IMR-90 (cell line): ENCODE measurements at regions not wholly inside any gene's neighbourhood (a gene's known extent, or its start where the extent isn't known, plus 50 kb on each side); places are given as distances from the start of the nearest gene placed in this dataset.

ENCODE experiments used
- ATAC-seq: fragments of 200-7000 bp; cut with Tn5 transposase; 2 replicates; pipeline ENCODE4 v1.9.1; 2020; ENCODE audit warnings: low read depth, mild to moderate bottlenecking, moderate library complexity
- BruUV-seq: library from RNA; stranded (reverse); fragments of 400-500 nt; replicated peaks from 2 replicates; lab custom pipeline; 2021; lab: Mats Ljungman, UMichigan
- CTCF ChIA-PET: fragments of 300-600 bp; formaldehyde crosslinking; extraction: SDS; loops from one replicate; lab custom pipeline; 2021; ENCODE audit warnings: antibody characterized with exemption; lab: Yijun Ruan, JAX
- POLR2A ChIA-PET: fragments of 300-600 bp; sonication (Branson Sonifier 250); formaldehyde crosslinking; loops from one replicate; lab custom pipeline; 2022; ENCODE audit warnings: antibody characterized with exemption; ENCODE audit not compliant: unreplicated experiment; lab: Charles Lee
- DNase-seq: peaks from one replicate; pipeline ENCODE4 v3.0.0; 2013
- H2AFZ ChIP-seq: replicated peaks from 2 replicates; pipeline ENCODE3; 2013; ENCODE audit warnings: low read length, mild to moderate bottlenecking; ENCODE audit not compliant: poor library complexity
- H2AK5ac ChIP-seq: 2 replicates; pipeline ENCODE4 v1.6.1; 2013; ENCODE audit warnings: low read depth, low read length, inconsistent platforms
- H2AK9ac ChIP-seq: replicated peaks from 2 replicates; pipeline ENCODE3; 2013; ENCODE audit warnings: mild to moderate bottlenecking, low read depth, low read length, moderate library complexity; ENCODE audit not compliant: poor library complexity
- H2BK120ac ChIP-seq: 2 replicates; pipeline ENCODE4 v1.6.1; 2013; ENCODE audit warnings: low read depth, low read length, inconsistent platforms
- H2BK15ac ChIP-seq: 3 replicates; pipeline ENCODE4 v1.6.1; 2013; ENCODE audit warnings: low read depth, low read length, inconsistent platforms
- H2BK20ac ChIP-seq: 2 replicates; pipeline ENCODE4 v1.6.1; 2013; ENCODE audit warnings: low read depth, mild to moderate bottlenecking, inconsistent platforms, low read length, moderate library complexity
- H2BK5ac ChIP-seq: 2 replicates; pipeline ENCODE4 v1.6.1; 2013; ENCODE audit warnings: mild to moderate bottlenecking, low read depth, low read length, inconsistent platforms; ENCODE audit not compliant: poor library complexity, severe bottlenecking
- H3K14ac ChIP-seq: replicated peaks from 2 replicates; pipeline ENCODE4 v1.6.1; 2013; ENCODE audit warnings: low read depth, low read length, inconsistent platforms
- H3K18ac ChIP-seq: 2 replicates; pipeline ENCODE4 v1.6.1; 2013; ENCODE audit warnings: low read depth, low read length, control low read depth
- H3K23ac ChIP-seq: 2 replicates; pipeline ENCODE4 v1.6.1; 2013; ENCODE audit warnings: low read depth, low read length, inconsistent platforms
- H3K27ac ChIP-seq: 2 replicates; pipeline ENCODE4 v1.5.1; 2013; ENCODE audit warnings: mild to moderate bottlenecking, control low read depth, low read length; ENCODE audit not compliant: insufficient read depth
- H3K27me3 ChIP-seq: 2 replicates; pipeline ENCODE4 v1.6.1; 2013; ENCODE audit warnings: low read length; ENCODE audit not compliant: control insufficient read depth, insufficient read depth
- H3K36me3 ChIP-seq: 2 replicates; pipeline ENCODE4 v1.6.1; 2013; ENCODE audit warnings: low read length, mixed read lengths; ENCODE audit not compliant: control insufficient read depth, insufficient read depth
- H3K4ac ChIP-seq: 2 replicates; pipeline ENCODE4 v1.6.1; 2013; ENCODE audit warnings: low read depth, low read length, inconsistent platforms
- H3K4me1 ChIP-seq: 2 replicates; pipeline ENCODE4 v1.6.1; 2013; ENCODE audit warnings: low read length, mixed read lengths; ENCODE audit not compliant: control insufficient read depth, insufficient read depth
- H3K4me2 ChIP-seq: 2 replicates; pipeline ENCODE4 v1.6.1; 2013; ENCODE audit warnings: low read depth, mild to moderate bottlenecking, control low read depth, low read length, moderate library complexity
- H3K4me3 ChIP-seq: 2 replicates; pipeline ENCODE4 v1.5.1; 2013; ENCODE audit warnings: low read depth, mild to moderate bottlenecking, control low read depth, low read length, moderate library complexity; ENCODE audit not compliant: insufficient read depth
- H3K56ac ChIP-seq: 2 replicates; pipeline ENCODE4 v1.6.1; 2013; ENCODE audit warnings: low read length, inconsistent platforms; ENCODE audit not compliant: insufficient read depth; ENCODE audit errors: extremely low read depth
- H3K79me1 ChIP-seq, 2 experiments: 2 replicates each; pipeline ENCODE4 v1.6.1; 2013; ENCODE audit warnings: low read length in 2 of 2, inconsistent platforms in 1 of 2, low read depth in 1 of 2
- H3K9ac ChIP-seq: 2 replicates; pipeline ENCODE4 v1.6.1; 2013; ENCODE audit warnings: low read depth, low read length, control low read depth
- H3K9me1 ChIP-seq: 2 replicates; pipeline ENCODE4 v1.6.1; 2013; ENCODE audit warnings: low read length, inconsistent platforms; ENCODE audit not compliant: insufficient read depth
- H3K9me3 ChIP-seq: 2 replicates; pipeline ENCODE4 v1.6.1; 2013; ENCODE audit warnings: low read length; ENCODE audit not compliant: control insufficient read depth, insufficient read depth
- H4K20me1 ChIP-seq: 2 replicates; pipeline ENCODE4 v1.6.1; 2013; ENCODE audit warnings: low read length, inconsistent platforms; ENCODE audit not compliant: insufficient read depth
- H4K5ac ChIP-seq: 2 replicates; pipeline ENCODE4 v1.6.1; 2013; ENCODE audit warnings: mild to moderate bottlenecking, low read depth, low read length, control low read depth
- H4K8ac ChIP-seq, 2 experiments: 2 replicates each; pipeline ENCODE4 v1.6.1; 2013; ENCODE audit warnings: low read depth in 2 of 2, low read length in 2 of 2, control low read depth in 1 of 2, inconsistent platforms in 1 of 2
- H4K91ac ChIP-seq: 2 replicates; pipeline ENCODE4 v1.6.1; 2013; ENCODE audit warnings: low read depth, low read length, inconsistent platforms; ENCODE audit not compliant: insufficient read depth
- BHLHE40 ChIP-seq: fragments of 150-350 bp; IDR thresholded peaks from 2 replicates; pipeline ENCODE4 v1.6.1; 2016; ENCODE audit warnings: mild to moderate bottlenecking, low read depth, low read length
- CEBPB ChIP-seq: IDR thresholded peaks from 2 replicates; pipeline ENCODE4 v1.6.1; 2012; ENCODE audit warnings: low read depth, low read length, improper control_type of control experiment
- CHD1 ChIP-seq: IDR thresholded peaks from 2 replicates; pipeline ENCODE4 v1.6.1; 2012; ENCODE audit warnings: low read depth, low read length, improper control_type of control experiment
- CTCF ChIP-seq: conservative IDR thresholded peaks from 2 replicates; pipeline ENCODE4 v1.5.1; 2012; ENCODE audit warnings: mild to moderate bottlenecking, low read depth, low read length, improper control_type of control experiment
- ELK1 ChIP-seq: fragments of 150-350 bp; IDR thresholded peaks from 2 replicates; pipeline ENCODE4 v1.6.1; 2016; ENCODE audit warnings: low read depth, mild to moderate bottlenecking, low read length, moderate library complexity, borderline replicate concordance
- FOS ChIP-seq: fragments of 150-350 bp; IDR thresholded peaks from 2 replicates; pipeline ENCODE4 v1.6.1; 2016; ENCODE audit warnings: low read depth, low read length
- MAFK ChIP-seq: IDR thresholded peaks from 2 replicates; pipeline ENCODE4 v1.6.1; 2012; ENCODE audit warnings: low read depth, low read length, improper control_type of control experiment
- MAZ ChIP-seq: IDR thresholded peaks from 2 replicates; pipeline ENCODE4 v1.6.1; 2012; ENCODE audit warnings: low read depth, mild to moderate bottlenecking, low read length, improper control_type of control experiment, moderate library complexity, borderline replicate concordance
- MXI1 ChIP-seq: IDR thresholded peaks from 2 replicates; pipeline ENCODE4 v1.6.1; 2012; ENCODE audit warnings: low read depth, mild to moderate bottlenecking, low read length, moderate library complexity, borderline replicate concordance
- NFE2L2 ChIP-seq: fragments of 150-350 bp; IDR thresholded peaks from 2 replicates; pipeline ENCODE4 v1.6.1; 2016; ENCODE audit warnings: low read depth, mild to moderate bottlenecking, low read length
- POLR2A ChIP-seq: IDR thresholded peaks from 2 replicates; pipeline ENCODE4 v1.6.1; 2012; ENCODE audit warnings: mild to moderate bottlenecking, low read depth, low read length
- RAD21 ChIP-seq: IDR thresholded peaks from 2 replicates; pipeline ENCODE4 v1.6.1; 2012; ENCODE audit warnings: low read length, improper control_type of control experiment
- RCOR1 ChIP-seq: IDR thresholded peaks from 2 replicates; pipeline ENCODE4 v1.6.1; 2012; ENCODE audit warnings: mild to moderate bottlenecking, low read length, improper control_type of control experiment; ENCODE audit not compliant: insufficient replicate concordance
- RFX5 ChIP-seq: IDR thresholded peaks from 2 replicates; pipeline ENCODE4 v1.8.0; 2012; ENCODE audit warnings: low read depth, mild to moderate bottlenecking, low read length, moderate library complexity
- SMC3 ChIP-seq: fragments of 150-350 bp; IDR thresholded peaks from 2 replicates; pipeline ENCODE4 v1.6.1; 2016; ENCODE audit warnings: low read depth, mild to moderate bottlenecking, antibody characterized with exemption, low read length, moderate library complexity
- USF2 ChIP-seq: fragments of 150-350 bp; IDR thresholded peaks from 2 replicates; pipeline ENCODE4 v1.6.1; 2017; ENCODE audit warnings: mild to moderate bottlenecking, antibody characterized with exemption, low read length, low read depth
- WGBS, 2 experiments: methylation state at CpG; one replicate each; pipeline versions ENCODE4 v1.1.5 to v1.1.7; 2013; ENCODE audit warnings: missing lambda C conversion rate in 2 of 2; ENCODE audit not compliant: insufficient read length in 1 of 2; ENCODE audit errors: extremely low coverage in 2 of 2; 5-methylcytosine and 5-hydroxymethylcytosine counted together
- dilution Hi-C: fragments of 300-500 bp; cut with HindIII; formaldehyde crosslinking; loops from one replicate; pipeline ENCODE4 v1.14.3; 2018; ENCODE audit warnings: low sequenced_read_pairs; ENCODE audit not compliant: unreplicated experiment
- in situ Hi-C: fragments of 300-500 bp; cut with MboI; formaldehyde crosslinking; loops from 3 replicates; pipeline ENCODE4 v1.14.3; 2019; ENCODE audit warnings: low sequenced_read_pairs, inconsistent platforms, mixed read lengths
- intact Hi-C: fragments of 100-400 bp; cut with micrococcal nuclease; formaldehyde crosslinking; loops from 2 replicates; pipeline ENCODE4 v1.10.0; 2022

GRCh38 chr9:80555782-80556325 lies 984.1 kb downstream of the TLE4 start:
- in situ Hi-C loops, result no loop called here
- ChIA-PET CTCF (no interaction called here), POLR2A (no interaction called here)
- no TSS peak for BruUV-seq
- no peak overlapping the region for H2BK5ac ChIP-seq
- ATAC-seq (no peak), DNase-seq (peak; percentile 18)
- H3K36me3 ChIP-seq, result no peaks in the 10 kb centered on the region
- H2BK120ac ChIP-seq, result no peak overlapping the region
- H3K27ac ChIP-seq, result no peak overlapping the region
- H3K23ac ChIP-seq, result no peak overlapping the region
- H4K5ac ChIP-seq, result no peak overlapping the region
- no peak overlapping the region for H2AK9ac ChIP-seq
- H3K4me2 ChIP-seq, result no peak overlapping the region
- no peak overlapping the region for H3K56ac ChIP-seq
- H3K9me3 ChIP-seq, result no peaks in the 10 kb centered on the region
- H2BK15ac ChIP-seq, result no peak overlapping the region
- H3K14ac ChIP-seq, result no peak overlapping the region
- WGBS, 2 experiments, result no CpG with 5 or more reads among the region's 2 CpGs
- H3K18ac ChIP-seq, result no peak overlapping the region
- no peaks in the 10 kb centered on the region for H3K4me1 ChIP-seq
- H4K91ac ChIP-seq, result no peak overlapping the region
- H3K9me1 ChIP-seq, result no peaks in the 10 kb centered on the region
- no peak overlapping the region for H3K9ac ChIP-seq
- no peaks in the 10 kb centered on the region for H4K20me1 ChIP-seq
- H3K4ac ChIP-seq, result no peak overlapping the region
- H2AFZ ChIP-seq, result no peak overlapping the region
- H2BK20ac ChIP-seq, result no peak overlapping the region
- TF ChIP-seq CHD1 (no peak), SMC3 (no peak), FOS (no peak), NFE2L2 (no peak), CEBPB (no peak), POLR2A (no peak), MAFK (no peak), USF2 (no peak), RCOR1 (no peak), RFX5 (no peak), RAD21 (no peak), MAZ (no peak), BHLHE40 (no peak), ELK1 (no peak), MXI1 (no peak), CTCF (no peak)
- intact Hi-C loops, result no loop called here
- H3K79me1 ChIP-seq, result no peaks in the 10 kb centered on the region
- no peaks in the 10 kb centered on the region for H3K27me3 ChIP-seq
- no peak overlapping the region for H3K4me3 ChIP-seq
- no peak overlapping the region for H2AK5ac ChIP-seq
- H4K8ac ChIP-seq, result no peak overlapping the region
- dilution Hi-C loops, result no loop called here
